Activated naive CD4-positive, alpha-beta T cell treated with anti-CD3 and anti-CD28 coated beads, Interleukin-2, amount 10 ng/mL, durations not matched to agents 7 days and 5 days (primary cell): ENCODE measurements at regions not wholly inside any gene's neighbourhood (a gene's known extent, or its start where the extent isn't known, plus 50 kb on each side); places are given as distances from the start of the nearest gene placed in this dataset.

ENCODE experiments used
- CTCF ChIA-PET: fragments of 350-600 bp; sonication (Branson Sonifier 250); formaldehyde crosslinking; loops from one replicate; lab custom pipeline; 2021; ENCODE audit warnings: antibody characterized with exemption; lab: Charles Lee
- DNase-seq: peaks from one replicate; pipeline ENCODE4 v3.0.0-alpha.2; 2020
- H3K27ac Mint-ChIP-seq: one replicate; pipeline ENCODE4 v1.8.0; 2021; ENCODE audit warnings: mild to moderate bottlenecking, moderate library complexity, mixed read lengths
- H3K27me3 Mint-ChIP-seq: one replicate; pipeline ENCODE4 v1.8.0; 2021; ENCODE audit warnings: mild to moderate bottlenecking, mixed read lengths
- H3K36me3 Mint-ChIP-seq: one replicate; pipeline ENCODE4 v1.8.0; 2021; ENCODE audit warnings: mixed read lengths
- H3K4me1 Mint-ChIP-seq: one replicate; pipeline ENCODE4 v1.8.0; 2021; ENCODE audit warnings: mixed read lengths
- H3K4me3 Mint-ChIP-seq: one replicate; pipeline ENCODE4 v1.8.0; 2021; ENCODE audit warnings: mild to moderate bottlenecking, moderate library complexity, mixed read lengths
- H3K9me3 Mint-ChIP-seq: one replicate; pipeline ENCODE4 v1.8.0; 2021; ENCODE audit warnings: mixed read lengths

DNA sequence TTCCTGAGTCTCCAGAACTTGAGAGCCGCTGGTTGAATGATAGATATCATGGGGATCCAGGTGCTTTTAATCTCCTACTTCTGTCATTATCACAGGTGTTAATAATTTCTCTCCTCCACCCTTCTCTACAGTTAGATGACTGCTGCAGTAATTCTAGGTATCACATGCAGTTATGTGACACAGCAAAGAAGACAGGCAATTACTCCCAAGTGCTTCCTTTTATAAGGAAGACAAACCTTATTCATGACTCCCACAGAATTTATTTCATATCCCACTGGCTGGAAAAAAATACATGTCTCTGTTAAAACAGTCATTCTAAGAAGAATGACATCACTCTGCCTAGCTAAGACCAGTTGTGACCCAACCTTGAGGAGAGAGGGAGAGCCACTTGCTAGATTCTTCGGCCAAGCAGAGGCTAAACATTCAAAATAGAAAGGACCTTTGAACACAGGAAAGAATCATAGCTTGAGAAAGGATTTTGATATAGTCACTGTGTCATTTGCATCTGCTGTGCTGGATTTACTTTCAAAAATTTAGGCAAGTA lies 500.6 kb downstream of the SI start:
- H3K27ac Mint-ChIP-seq = no peak overlapping the region
- peaks cover 12% of the 10 kb centered on the region for H3K9me3 Mint-ChIP-seq
- no peak overlapping the region for H3K4me3 Mint-ChIP-seq
- H3K27me3 Mint-ChIP-seq = no peaks in the 10 kb centered on the region
- no peaks in the 10 kb centered on the region for H3K4me1 Mint-ChIP-seq
- no peaks in the 10 kb centered on the region for H3K36me3 Mint-ChIP-seq
- DNase-seq = no peak
- CTCF ChIA-PET = no interaction called here

- no peaks in the 10 kb centered on the region for H3K36me3 Mint-ChIP-seq
- peaks cover 2% of the 10 kb centered on the region for H3K9me3 Mint-ChIP-seq
- CTCF ChIA-PET = no interaction called here
- no peak overlapping the region for H3K27ac Mint-ChIP-seq
- DNase-seq = no peak
- no peaks in the 10 kb centered on the region for H3K4me1 Mint-ChIP-seq
- no peaks in the 10 kb centered on the region for H3K27me3 Mint-ChIP-seq
- H3K4me3 Mint-ChIP-seq = no peak overlapping the region
Observed at GRCh38 chr3:164572436-164572835, 505.9 kb downstream of the SI start.

DNA sequence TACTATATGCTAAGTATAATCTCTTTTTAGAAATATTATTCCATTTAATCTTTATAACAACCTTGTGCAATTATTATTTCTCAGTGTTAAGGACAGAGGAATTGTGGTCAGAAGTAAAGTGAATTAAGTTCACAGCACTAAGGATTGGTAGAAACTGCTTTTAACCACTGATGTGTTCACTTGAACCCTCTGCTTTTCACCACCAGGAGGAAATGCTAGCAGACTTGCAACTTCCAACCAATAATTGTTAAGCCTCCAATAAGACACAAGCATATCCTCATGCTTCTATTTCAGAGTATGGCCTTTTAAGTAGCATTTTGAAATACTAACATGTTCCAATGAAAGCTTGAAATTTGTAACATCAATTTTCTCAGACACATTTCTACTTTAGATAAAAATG lies 527.4 kb downstream of the SI start:
- H3K27me3 Mint-ChIP-seq = no peaks in the 10 kb centered on the region
- peaks cover 11% of the 10 kb centered on the region for H3K9me3 Mint-ChIP-seq
- no peak overlapping the region for H3K4me3 Mint-ChIP-seq
- H3K4me1 Mint-ChIP-seq = no peaks in the 10 kb centered on the region
- CTCF ChIA-PET = no interaction called here
- no peak overlapping the region for H3K27ac Mint-ChIP-seq
- H3K36me3 Mint-ChIP-seq = no peaks in the 10 kb centered on the region
- DNase-seq = no peak

- Mint-ChIP-seq H3K27me3 (no peaks in the 10 kb centered on the region), H3K9me3 (peaks cover 3% of the 10 kb centered on the region), H3K4me3 (no peak overlapping the region), H3K36me3 (no peaks in the 10 kb centered on the region), H3K27ac (no peak overlapping the region), H3K4me1 (no peaks in the 10 kb centered on the region)
- CTCF ChIA-PET = no interaction called here
- no peak for DNase-seq
Observed at GRCh38 chr3:164539215-164539614, 539.1 kb downstream of the SI start.

- H3K27ac Mint-ChIP-seq = no peak overlapping the region
- no peaks in the 10 kb centered on the region for H3K27me3 Mint-ChIP-seq
- H3K4me3 Mint-ChIP-seq = no peak overlapping the region
- no peaks in the 10 kb centered on the region for H3K4me1 Mint-ChIP-seq
- peaks cover 3% of the 10 kb centered on the region for H3K9me3 Mint-ChIP-seq
- CTCF ChIA-PET = no interaction called here
- DNase-seq = no peak
- no peaks in the 10 kb centered on the region for H3K36me3 Mint-ChIP-seq
Observed at GRCh38 chr3:164537485-164537884, 540.8 kb downstream of the SI start.

- no peaks in the 10 kb centered on the region for H3K36me3 Mint-ChIP-seq
- no peak overlapping the region for H3K27ac Mint-ChIP-seq
- H3K27me3 Mint-ChIP-seq = no peaks in the 10 kb centered on the region
- H3K4me1 Mint-ChIP-seq = no peaks in the 10 kb centered on the region
- CTCF ChIA-PET = no interaction called here
- peaks cover 3% of the 10 kb centered on the region for H3K9me3 Mint-ChIP-seq
- H3K4me3 Mint-ChIP-seq = no peak overlapping the region
- no peak for DNase-seq
Observed at GRCh38 chr3:164533275-164533674, 545.0 kb downstream of the SI start.

GRCh38 chr3:164526250-164526649 lies 552.0 kb downstream of the SI start:
- Mint-ChIP-seq H3K27ac (no peak overlapping the region), H3K27me3 (no peaks in the 10 kb centered on the region), H3K4me3 (no peak overlapping the region), H3K9me3 (peaks cover 12% of the 10 kb centered on the region), H3K4me1 (no peaks in the 10 kb centered on the region), H3K36me3 (no peaks in the 10 kb centered on the region)
- DNase-seq = no peak
- CTCF ChIA-PET = no interaction called here

- no peak overlapping the region for H3K27ac Mint-ChIP-seq
- H3K9me3 Mint-ChIP-seq = peaks cover 12% of the 10 kb centered on the region
- H3K36me3 Mint-ChIP-seq = no peaks in the 10 kb centered on the region
- no peaks in the 10 kb centered on the region for H3K27me3 Mint-ChIP-seq
- CTCF ChIA-PET = no interaction called here
- no peak for DNase-seq
- H3K4me3 Mint-ChIP-seq = no peak overlapping the region
- H3K4me1 Mint-ChIP-seq = no peaks in the 10 kb centered on the region
Observed at GRCh38 chr3:164524201-164524600, 554.1 kb downstream of the SI start.

- DNase-seq = no peak
- peaks cover 12% of the 10 kb centered on the region for H3K9me3 Mint-ChIP-seq
- CTCF ChIA-PET = no interaction called here
Observed at GRCh38 chr3:164522073-164522763, 556.1 kb downstream of the SI start.

DNA sequence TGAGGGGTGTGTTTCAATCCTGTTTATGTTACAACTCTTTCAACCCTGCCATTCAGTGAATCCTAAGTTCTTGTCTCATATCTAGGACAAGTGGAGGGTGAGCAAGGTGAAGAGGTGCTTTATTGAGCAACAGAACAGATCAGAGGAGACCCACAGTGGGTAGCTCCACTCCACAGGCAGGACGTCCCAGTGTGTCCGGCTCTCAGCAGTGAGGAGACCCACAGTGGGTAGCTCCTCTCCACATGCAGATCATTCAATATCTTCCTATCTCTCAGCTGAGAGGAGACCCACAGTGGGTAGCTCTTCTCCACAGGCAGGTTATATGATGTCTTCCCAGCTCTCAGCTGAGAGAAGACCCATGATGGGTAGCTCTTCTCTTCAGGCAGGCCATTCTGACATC lies 556.7 kb downstream of the SI start:
- H3K36me3 Mint-ChIP-seq = no peaks in the 10 kb centered on the region
- no peaks in the 10 kb centered on the region for H3K27me3 Mint-ChIP-seq
- peaks cover 12% of the 10 kb centered on the region for H3K9me3 Mint-ChIP-seq
- DNase-seq = no peak
- H3K4me1 Mint-ChIP-seq = no peaks in the 10 kb centered on the region
- no peak overlapping the region for H3K27ac Mint-ChIP-seq
- CTCF ChIA-PET = interaction anchor here (0.5 kb wide), 1 partner anchor 141 kb away, joined by 3 read pairs; no protein-coding TSS in a partner anchor
- no peak overlapping the region for H3K4me3 Mint-ChIP-seq

More at GRCh38 chr3:164522073-164522763, 556.1 kb downstream of the SI start:
- H3K27ac Mint-ChIP-seq = no peak overlapping the region
- H3K36me3 Mint-ChIP-seq = no peaks in the 10 kb centered on the region
- no peaks in the 10 kb centered on the region for H3K4me1 Mint-ChIP-seq
- H3K4me3 Mint-ChIP-seq = no peak overlapping the region
- no peaks in the 10 kb centered on the region for H3K27me3 Mint-ChIP-seq

DNA sequence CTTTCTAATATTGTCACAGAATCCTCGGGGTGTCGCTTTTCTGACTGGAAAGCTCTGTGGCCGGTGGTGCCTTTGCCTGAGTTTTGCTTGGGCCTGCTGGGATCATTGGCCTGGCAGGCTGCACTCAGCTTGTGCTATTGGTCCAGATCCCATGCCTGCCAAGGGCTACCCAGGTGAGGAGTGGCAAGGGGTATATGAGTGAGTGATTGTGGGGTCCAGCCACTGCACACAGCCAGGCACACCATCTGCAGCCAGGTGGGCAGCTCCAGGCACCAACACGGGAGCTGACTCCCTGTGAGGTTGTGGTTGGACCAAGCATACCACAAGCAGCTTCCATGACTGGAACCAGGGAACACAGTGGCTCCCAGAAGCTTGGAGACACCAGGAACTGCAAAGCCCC lies 557.2 kb downstream of the SI start:
- Mint-ChIP-seq H3K4me3 (no peak overlapping the region), H3K27me3 (no peaks in the 10 kb centered on the region), H3K36me3 (no peaks in the 10 kb centered on the region), H3K27ac (no peak overlapping the region), H3K9me3 (peaks cover 12% of the 10 kb centered on the region), H3K4me1 (no peaks in the 10 kb centered on the region)
- CTCF ChIA-PET = interaction anchor here (0.5 kb wide), 1 partner anchor 141 kb away, joined by 3 read pairs; no protein-coding TSS in a partner anchor
- no peak for DNase-seq

DNA sequence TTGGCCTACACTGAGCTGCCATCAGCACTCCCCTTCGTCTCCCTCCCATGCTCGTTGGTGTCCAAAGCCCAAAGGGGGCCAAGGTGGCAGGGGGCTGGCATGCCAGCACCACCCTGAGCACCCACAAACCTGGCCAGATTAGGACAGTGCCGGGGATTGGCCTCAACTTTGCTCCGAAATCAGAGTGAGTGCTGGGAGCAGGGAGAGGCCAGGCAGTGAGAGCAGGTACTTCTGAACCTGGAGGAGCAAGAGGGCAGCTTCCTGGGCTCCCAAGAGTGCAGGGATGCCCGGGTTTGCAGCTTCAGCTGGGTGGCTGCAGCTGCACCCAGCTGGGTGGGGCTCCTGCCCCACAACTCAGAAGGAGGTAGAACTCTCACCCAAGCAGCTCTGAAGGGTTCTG lies 563.0 kb downstream of the SI start:
- Mint-ChIP-seq H3K36me3 (no peaks in the 10 kb centered on the region), H3K4me3 (no peak overlapping the region), H3K4me1 (no peaks in the 10 kb centered on the region), H3K27ac (no peak overlapping the region), H3K27me3 (no peaks in the 10 kb centered on the region), H3K9me3 (peaks cover under 1% of the 10 kb centered on the region)
- CTCF ChIA-PET = no interaction called here
- no peak for DNase-seq

DNA sequence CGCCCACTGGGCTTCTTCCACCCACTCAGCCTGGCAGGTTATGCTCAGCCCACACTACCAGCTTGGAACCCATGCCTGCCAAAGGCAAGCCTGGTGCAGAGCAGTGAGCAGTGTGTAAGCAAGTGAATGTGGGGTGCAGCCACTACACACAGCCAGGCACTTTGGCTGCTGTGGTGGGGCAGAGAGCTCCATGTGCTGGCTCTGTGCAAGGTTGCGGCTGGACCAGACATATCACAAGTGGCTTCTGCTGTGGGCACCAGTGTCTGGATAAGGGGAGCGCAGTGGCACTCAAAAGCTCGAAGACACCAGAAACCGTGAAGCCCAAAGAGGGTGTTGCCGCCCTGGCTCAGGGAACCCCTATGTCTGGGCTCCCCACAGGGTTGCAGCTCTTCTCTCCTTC lies 563.7 kb downstream of the SI start:
- H3K4me3 Mint-ChIP-seq = no peak overlapping the region
- H3K4me1 Mint-ChIP-seq = no peaks in the 10 kb centered on the region
- no peak overlapping the region for H3K27ac Mint-ChIP-seq
- DNase-seq = no peak
- H3K9me3 Mint-ChIP-seq = no peaks in the 10 kb centered on the region
- no peaks in the 10 kb centered on the region for H3K36me3 Mint-ChIP-seq
- H3K27me3 Mint-ChIP-seq = no peaks in the 10 kb centered on the region
- CTCF ChIA-PET = no interaction called here

DNA sequence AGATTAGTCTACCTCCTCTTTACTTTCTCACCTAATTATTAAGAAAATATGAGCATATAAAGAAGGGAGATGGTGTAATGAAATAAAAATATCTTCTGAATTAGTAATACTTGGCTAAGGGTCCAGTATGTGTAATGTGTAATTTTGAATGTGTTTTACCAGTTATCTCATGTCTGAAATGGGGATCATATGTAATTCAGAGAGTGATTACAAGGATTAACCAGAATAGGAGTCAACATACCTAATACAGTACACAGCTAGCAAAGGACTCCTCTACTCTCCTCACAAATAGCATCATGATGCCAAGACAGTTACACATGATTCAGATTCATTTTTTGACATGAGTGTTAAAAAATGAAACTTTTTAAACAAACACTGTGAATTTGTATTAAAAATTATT lies 570.4 kb downstream of the SI start:
- H3K36me3 Mint-ChIP-seq = no peaks in the 10 kb centered on the region
- no peak overlapping the region for H3K27ac Mint-ChIP-seq
- H3K4me3 Mint-ChIP-seq = no peak overlapping the region
- CTCF ChIA-PET = no interaction called here
- no peak for DNase-seq
- H3K4me1 Mint-ChIP-seq = no peaks in the 10 kb centered on the region
- H3K27me3 Mint-ChIP-seq = no peaks in the 10 kb centered on the region
- peaks cover 11% of the 10 kb centered on the region for H3K9me3 Mint-ChIP-seq

DNA sequence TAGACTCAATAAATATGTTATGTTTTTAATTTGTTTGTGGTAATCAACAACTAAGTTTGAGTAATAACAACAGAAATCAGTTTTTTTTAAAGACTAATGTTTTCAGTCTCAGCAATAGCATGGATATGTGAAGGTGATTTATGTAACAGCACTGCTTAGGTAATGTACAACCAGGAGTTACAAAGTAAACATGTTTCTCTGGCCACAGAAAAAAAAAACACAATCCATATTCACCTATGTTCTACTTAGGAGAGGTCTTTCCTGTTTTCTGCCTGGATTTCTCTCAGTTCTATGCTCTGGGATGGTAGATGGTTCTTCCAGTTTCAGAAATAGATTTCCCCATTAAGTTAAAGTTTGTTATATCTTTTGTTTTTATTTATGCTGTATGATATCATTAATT lies 579.4 kb downstream of the SI start:
- DNase-seq = no peak

More for the DNA sequence above, 579.4 kb downstream of the SI start:
- H3K4me1 Mint-ChIP-seq = no peaks in the 10 kb centered on the region
- peaks cover 6% of the 10 kb centered on the region for H3K9me3 Mint-ChIP-seq
- H3K4me3 Mint-ChIP-seq = no peak overlapping the region
- CTCF ChIA-PET = no interaction called here
- no peaks in the 10 kb centered on the region for H3K27me3 Mint-ChIP-seq
- H3K36me3 Mint-ChIP-seq = no peaks in the 10 kb centered on the region
- no peak overlapping the region for H3K27ac Mint-ChIP-seq
